Spleen (tissue), 7 donors: ENCODE measurements at regions not wholly inside any gene's neighbourhood (a gene's known extent, or its start where the extent isn't known, plus 50 kb on each side); places are given as distances from the start of the nearest gene placed in this dataset.

Experiments used
- POLR2A ChIP-seq, 3 donors: fragments of 450-650 bp; IDR thresholded peaks; one replicate each; pipeline ENCODE4 v1.5.1; 2017; ENCODE audit warnings: antibody characterized with exemption in 3 of 3, mild to moderate bottlenecking in 1 of 3
- POLR2AphosphoS5 ChIP-seq, 3 donors: sonication (generic); formaldehyde crosslinking; IDR thresholded peaks; one replicate each; pipeline ENCODE4 v1.5.1; 2017; ENCODE audit warnings: antibody characterized with exemption in 3 of 3
- TF ChIP-seq, protein P1 (sequence below), 11 experiments: fragments of 200-600 bp in 7 of 11; fragments of 450-650 bp in 4 of 11; sonication (generic) in 4 of 11; IDR thresholded peaks in 8 of 11; conservative IDR thresholded peaks in 3 of 11; 1 replicate in 7 of 11; 2 replicates in 4 of 11; pipeline versions ENCODE4 v1.4.0 to v1.8.0; 2016 to 2021; ENCODE audit warnings: antibody characterized with exemption in 11 of 11, inconsistent platforms in 4 of 11, mild to moderate bottlenecking in 1 of 11
- donor health status: DM: no; HTN: no; CAD: no; lungs with moderate emphysema.
- donor health status: DM: no; HTN: no; CAD: no.
- donor health status: DM: no; HTN: no; CAD: no.

DNA sequence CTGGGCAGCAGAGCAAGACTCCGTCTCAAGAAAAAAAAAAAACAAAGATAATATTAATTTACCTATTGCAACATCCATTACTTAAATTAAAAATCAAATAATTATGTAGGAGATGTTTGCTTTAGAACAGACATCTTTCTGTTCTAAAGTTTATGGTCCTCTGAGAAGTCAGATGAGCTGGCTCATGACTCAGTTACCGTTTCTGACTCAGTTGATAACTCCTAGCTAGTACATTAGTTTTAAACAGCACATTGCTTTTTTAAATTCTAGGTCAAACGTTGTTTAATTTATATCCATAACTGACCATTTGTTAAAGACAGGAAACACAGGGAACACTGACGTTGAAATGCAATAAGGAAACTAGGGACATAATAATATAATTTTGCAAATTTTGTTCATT, 162.7 kb downstream of the ETV1 start:
- TF ChIP-seq POLR2A (IDR thresholded peaks at IDR 0.05) (no peak), POLR2AphosphoS5 (IDR thresholded peaks at IDR 0.05) (no peak)
- TF ChIP-seq, protein P1, sequence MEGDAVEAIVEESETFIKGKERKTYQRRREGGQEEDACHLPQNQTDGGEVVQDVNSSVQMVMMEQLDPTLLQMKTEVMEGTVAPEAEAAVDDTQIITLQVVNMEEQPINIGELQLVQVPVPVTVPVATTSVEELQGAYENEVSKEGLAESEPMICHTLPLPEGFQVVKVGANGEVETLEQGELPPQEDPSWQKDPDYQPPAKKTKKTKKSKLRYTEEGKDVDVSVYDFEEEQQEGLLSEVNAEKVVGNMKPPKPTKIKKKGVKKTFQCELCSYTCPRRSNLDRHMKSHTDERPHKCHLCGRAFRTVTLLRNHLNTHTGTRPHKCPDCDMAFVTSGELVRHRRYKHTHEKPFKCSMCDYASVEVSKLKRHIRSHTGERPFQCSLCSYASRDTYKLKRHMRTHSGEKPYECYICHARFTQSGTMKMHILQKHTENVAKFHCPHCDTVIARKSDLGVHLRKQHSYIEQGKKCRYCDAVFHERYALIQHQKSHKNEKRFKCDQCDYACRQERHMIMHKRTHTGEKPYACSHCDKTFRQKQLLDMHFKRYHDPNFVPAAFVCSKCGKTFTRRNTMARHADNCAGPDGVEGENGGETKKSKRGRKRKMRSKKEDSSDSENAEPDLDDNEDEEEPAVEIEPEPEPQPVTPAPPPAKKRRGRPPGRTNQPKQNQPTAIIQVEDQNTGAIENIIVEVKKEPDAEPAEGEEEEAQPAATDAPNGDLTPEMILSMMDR (IDR thresholded peaks at IDR 0.05 in 8 of 11, conservative IDR thresholded peaks at IDR 0.05 in 3 of 11) = no peak
